ENCODE measurements at regions not wholly inside any gene's neighbourhood (a gene's known extent, or its start where the extent isn't known, plus 50 kb on each side); places are given as distances from the start of the nearest gene placed in this dataset.

DNA sequence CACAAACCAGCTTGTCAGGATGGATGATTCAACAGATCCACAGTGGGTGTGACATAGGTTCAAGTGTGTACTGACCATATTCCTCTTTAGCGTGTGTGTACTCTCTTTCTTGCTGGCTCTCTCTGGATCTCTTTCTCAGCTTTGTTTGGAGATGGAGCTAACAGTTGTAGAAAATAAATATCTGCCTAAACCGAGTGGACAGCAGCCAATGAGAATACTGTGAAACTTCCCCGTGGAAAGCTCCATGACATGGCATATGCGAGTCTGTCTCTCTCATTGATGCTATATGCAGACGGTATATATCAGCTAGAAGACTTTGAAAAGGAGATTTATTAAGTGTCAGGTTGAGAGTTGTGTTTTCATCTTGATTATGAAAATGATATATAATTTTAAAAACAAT, 406.5 kb upstream of the SUCLG2 start:
- TF ChIP-seq EZH2 (IDR thresholded peaks at IDR 0.05; ENCODE audit: borderline replicate concordance, low read depth, low read length, poor library complexity, severe bottlenecking) = no peak
- TF ChIP-seq, protein P1, sequence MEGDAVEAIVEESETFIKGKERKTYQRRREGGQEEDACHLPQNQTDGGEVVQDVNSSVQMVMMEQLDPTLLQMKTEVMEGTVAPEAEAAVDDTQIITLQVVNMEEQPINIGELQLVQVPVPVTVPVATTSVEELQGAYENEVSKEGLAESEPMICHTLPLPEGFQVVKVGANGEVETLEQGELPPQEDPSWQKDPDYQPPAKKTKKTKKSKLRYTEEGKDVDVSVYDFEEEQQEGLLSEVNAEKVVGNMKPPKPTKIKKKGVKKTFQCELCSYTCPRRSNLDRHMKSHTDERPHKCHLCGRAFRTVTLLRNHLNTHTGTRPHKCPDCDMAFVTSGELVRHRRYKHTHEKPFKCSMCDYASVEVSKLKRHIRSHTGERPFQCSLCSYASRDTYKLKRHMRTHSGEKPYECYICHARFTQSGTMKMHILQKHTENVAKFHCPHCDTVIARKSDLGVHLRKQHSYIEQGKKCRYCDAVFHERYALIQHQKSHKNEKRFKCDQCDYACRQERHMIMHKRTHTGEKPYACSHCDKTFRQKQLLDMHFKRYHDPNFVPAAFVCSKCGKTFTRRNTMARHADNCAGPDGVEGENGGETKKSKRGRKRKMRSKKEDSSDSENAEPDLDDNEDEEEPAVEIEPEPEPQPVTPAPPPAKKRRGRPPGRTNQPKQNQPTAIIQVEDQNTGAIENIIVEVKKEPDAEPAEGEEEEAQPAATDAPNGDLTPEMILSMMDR (conservative IDR thresholded peaks at IDR 0.05; ENCODE audit: low read depth, low read length) = no peak
